Activated CD8-positive, alpha-beta memory T cell treated with anti-CD3 and anti-CD28 coated beads, Interleukin-2, amount 50 U/mL, for 48 hours (primary cell): ENCODE measurements at regions not wholly inside any gene's neighbourhood (a gene's known extent, or its start where the extent isn't known, plus 50 kb on each side); places are given as distances from the start of the nearest gene placed in this dataset.

Source experiments
- DNase-seq: peaks from one replicate; pipeline ENCODE4 v3.0.0-alpha.2; 2020

- no peak for DNase-seq
These were observed 441.4 kb upstream of the ZNF507 start for GRCh38 chr19:31903979-31904378.

GRCh38 chr19:31906111-31906871 is 439.1 kb upstream of the ZNF507 start:
- no peak for DNase-seq

- no peak for DNase-seq
These were observed 437.7 kb upstream of the ZNF507 start for GRCh38 chr19:31907661-31908060.

GRCh38 chr19:31908080-31908479 is 437.3 kb upstream of the ZNF507 start:
- DNase-seq: no peak

GRCh38 chr19:31908496-31909225 is 436.7 kb upstream of the ZNF507 start:
- no peak for DNase-seq

GRCh38 chr19:31910224-31910623 is 435.2 kb upstream of the ZNF507 start:
- DNase-seq: no peak

GRCh38 chr19:31911577-31911976 is 433.8 kb upstream of the ZNF507 start:
- DNase-seq: no peak

GRCh38 chr19:31913103-31913661 is 432.2 kb upstream of the ZNF507 start:
- no peak for DNase-seq

GRCh38 chr19:31930401-31930800 is 415.0 kb upstream of the ZNF507 start:
- DNase-seq: no peak

GRCh38 chr19:31937983-31938382 is 407.4 kb upstream of the ZNF507 start:
- no peak for DNase-seq

- no peak for DNase-seq
These were observed 406.7 kb upstream of the ZNF507 start for GRCh38 chr19:31938675-31939074.

GRCh38 chr19:31940396-31940795 is 405.0 kb upstream of the ZNF507 start:
- no peak for DNase-seq

- no peak for DNase-seq
These were observed 402.2 kb upstream of the ZNF507 start for GRCh38 chr19:31943191-31943661.

- DNase-seq: no peak
These were observed 401.6 kb upstream of the ZNF507 start for GRCh38 chr19:31943778-31944177.

- no peak for DNase-seq
These were observed 401.1 kb upstream of the ZNF507 start for GRCh38 chr19:31944326-31944725.

GRCh38 chr19:31946491-31946890 is 398.9 kb upstream of the ZNF507 start:
- DNase-seq: no peak

GRCh38 chr19:31947436-31948115 is 397.8 kb upstream of the ZNF507 start:
- no peak for DNase-seq

GRCh38 chr19:31952693-31953092 is 392.7 kb upstream of the ZNF507 start:
- DNase-seq: no peak

GRCh38 chr19:31955061-31955460 is 390.3 kb upstream of the ZNF507 start:
- no peak for DNase-seq

- no peak for DNase-seq
These were observed 389.5 kb upstream of the ZNF507 start for GRCh38 chr19:31955884-31956283.

GRCh38 chr19:31956771-31957392 is 388.5 kb upstream of the ZNF507 start:
- no peak for DNase-seq

GRCh38 chr19:31957711-31958110 is 387.7 kb upstream of the ZNF507 start:
- no peak for DNase-seq

- DNase-seq: no peak
These were observed 385.8 kb upstream of the ZNF507 start for GRCh38 chr19:31959527-31960018.
